Inferior parietal cortex (tissue), 1 donor: ENCODE measurements at regions not wholly inside any gene's neighbourhood (a gene's known extent, or its start where the extent isn't known, plus 50 kb on each side); places are given as distances from the start of the nearest gene placed in this dataset.
"Not testable (repeated sequence)": the region's sequence is repeated elsewhere in the genome, so short reads cannot be mapped to it uniquely, and the experiment has no call there.

ENCODE experiments used
- DNase-seq: peaks from one replicate; pipeline ENCODE4 v3.0.0-alpha.2; 2016; ENCODE audit errors: extremely low spot score

DNA sequence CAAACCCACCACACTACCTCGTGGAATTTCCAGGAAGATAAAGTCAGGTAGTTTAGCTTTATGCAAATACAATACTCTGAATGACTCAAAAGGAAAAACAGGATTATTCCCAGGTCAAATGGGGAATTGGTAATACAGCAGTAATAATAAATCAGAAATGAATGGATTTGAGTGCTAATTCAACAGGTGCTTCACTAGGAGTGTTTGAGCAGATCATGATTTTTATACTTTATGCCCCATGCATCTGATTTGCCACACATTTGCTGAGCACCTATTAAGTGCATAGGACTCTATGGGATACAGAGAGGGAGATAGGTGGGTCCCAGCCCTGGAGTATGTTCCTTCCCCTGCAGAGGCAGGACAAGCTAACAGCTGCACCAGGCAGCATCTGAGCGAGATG, 381.4 kb upstream of the PODXL start:
- DNase-seq = no peak

DNA sequence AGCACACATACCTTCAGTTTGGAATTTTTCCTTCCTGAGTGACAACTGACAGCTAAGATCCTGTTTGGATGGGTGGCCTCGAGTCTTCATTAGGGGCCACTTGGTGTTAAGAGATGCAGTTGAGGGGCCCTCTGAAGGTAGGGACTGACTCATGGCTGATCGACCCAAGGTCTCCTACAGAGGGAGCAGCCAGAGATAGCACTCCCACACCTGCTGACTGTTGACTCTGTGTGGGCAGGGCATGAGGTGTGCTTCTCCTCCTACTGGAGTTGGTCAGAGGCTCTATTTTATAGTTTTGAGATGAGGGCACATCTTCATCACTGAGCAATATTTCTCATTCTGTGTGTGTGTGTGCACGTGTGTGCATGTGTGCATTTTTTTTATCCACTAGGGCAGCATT, 378.8 kb upstream of the PODXL start:
- no peak for DNase-seq

DNA sequence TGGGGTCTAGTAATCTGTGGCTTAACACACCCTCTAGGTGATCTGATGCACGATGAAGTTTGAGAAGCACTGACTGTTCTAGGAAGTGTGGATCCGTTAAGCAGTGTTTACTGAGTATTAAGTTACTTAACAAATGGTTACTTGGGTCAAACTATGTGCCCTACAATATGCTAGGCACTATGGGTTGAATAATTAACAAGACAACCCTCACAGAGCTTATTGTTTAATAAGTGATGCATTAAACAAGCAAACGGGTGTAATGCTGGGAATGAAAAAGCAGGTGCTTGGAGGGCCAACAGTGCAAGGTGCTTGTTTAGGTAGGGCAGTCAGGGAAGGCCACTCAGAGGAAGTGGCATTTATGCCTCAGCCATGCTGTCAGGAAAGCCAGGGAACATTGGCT, 378.0 kb upstream of the PODXL start:
- no peak for DNase-seq

DNA sequence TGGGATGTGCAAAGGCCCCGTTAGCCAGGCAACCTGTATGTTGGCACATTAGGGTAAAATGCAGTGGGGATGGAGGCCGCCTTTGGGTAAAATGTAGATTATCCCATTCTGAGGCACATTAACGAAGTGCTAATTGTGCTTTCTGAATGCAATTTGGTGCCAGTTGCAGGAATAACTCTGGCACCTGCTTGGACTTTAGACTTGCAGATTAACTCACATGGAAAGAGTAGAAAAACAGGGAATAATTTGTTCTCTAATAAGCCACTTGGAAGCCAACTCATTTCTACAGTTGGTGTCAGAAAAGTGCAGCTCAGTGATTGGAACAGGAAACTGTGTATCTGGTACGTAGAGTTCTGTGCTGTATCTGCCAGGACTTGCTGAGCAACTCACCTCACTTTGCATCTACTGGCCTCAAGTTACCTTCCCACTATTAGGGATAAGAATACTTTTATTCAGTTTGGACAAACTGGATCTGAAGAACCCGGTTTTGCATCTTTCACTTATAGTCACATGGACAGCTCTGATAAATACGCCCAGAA, 377.4 kb upstream of the PODXL start:
- no peak for DNase-seq

DNA sequence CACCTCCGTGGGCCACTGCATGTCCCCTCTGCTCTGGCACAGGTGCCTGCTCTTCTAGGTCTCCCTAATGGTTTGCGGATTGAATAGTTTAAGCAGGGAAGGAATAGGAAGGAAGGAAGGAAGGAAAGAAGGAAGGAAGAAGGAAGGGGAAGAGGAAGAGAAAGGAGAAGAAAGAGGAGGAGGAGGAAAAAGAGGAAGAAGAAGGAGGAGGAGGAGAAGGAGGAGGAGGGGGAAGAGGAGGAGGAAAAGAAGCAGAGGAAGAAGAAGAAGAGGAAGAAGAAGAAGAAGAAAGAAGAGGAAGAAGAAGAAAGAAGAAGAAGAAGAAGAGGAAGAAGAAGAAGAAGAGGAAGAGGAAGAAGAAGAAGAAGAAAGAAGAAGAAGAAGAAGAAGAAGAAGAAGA, 376.8 kb upstream of the PODXL start:
- not testable (repeated sequence) for DNase-seq

DNA sequence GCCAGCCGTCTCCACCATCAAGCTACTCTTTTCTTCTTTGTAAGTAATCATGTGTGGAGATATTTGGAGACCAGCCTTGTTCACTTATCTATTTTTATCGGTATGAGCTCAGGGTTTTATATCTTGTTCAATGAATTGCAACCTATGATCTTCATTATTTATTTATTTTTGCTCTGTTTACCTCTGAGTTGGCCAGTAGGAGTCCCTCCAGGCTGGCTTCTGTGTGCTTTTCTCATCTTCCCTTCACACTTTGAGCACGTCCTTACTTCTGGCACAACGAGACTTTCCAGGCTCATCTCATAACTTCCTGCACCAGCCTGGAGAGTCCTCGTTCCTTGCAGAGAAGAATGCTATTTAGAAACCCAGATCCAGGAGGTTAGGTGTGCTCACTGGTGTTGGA, 375.8 kb upstream of the PODXL start:
- DNase-seq = no peak

DNA sequence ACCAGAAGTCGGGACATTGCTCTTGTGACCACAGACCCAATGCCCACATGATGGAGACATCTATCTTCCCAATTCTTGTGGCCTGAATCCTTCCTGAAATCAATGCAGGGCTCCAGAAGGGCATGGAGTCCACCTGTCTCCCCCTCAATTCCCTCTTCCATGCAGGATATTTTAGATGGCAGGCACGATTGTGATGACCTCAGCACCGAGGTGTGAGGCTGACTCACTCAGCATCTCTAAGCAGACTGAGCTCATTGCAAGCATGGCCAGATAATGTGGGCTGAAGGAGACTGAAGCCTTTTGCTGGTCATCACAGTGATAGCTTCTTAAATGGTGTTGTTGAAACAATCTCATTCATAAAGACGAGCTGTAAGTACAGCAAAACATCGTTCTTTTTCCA, 374.9 kb upstream of the PODXL start:
- no peak for DNase-seq

DNA sequence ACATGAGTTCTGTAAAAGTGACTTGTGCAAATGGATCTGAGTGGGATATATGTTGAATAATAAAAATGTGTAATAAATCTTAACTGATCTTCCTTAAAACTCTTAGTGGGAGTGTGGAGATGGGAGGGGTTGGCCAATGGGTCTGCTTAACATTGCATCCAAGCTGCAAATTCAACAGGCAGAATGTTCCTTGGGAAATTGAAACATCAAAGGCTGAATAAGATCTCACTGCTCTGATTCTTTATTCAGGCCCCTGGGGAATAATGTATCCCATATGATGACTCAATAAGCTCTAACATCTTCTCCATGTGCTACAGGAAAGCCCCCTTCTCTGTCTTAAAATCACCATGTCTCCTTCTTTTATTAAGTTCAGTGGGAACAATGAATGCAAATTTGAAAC, 373.2 kb upstream of the PODXL start:
- DNase-seq = no peak

DNA sequence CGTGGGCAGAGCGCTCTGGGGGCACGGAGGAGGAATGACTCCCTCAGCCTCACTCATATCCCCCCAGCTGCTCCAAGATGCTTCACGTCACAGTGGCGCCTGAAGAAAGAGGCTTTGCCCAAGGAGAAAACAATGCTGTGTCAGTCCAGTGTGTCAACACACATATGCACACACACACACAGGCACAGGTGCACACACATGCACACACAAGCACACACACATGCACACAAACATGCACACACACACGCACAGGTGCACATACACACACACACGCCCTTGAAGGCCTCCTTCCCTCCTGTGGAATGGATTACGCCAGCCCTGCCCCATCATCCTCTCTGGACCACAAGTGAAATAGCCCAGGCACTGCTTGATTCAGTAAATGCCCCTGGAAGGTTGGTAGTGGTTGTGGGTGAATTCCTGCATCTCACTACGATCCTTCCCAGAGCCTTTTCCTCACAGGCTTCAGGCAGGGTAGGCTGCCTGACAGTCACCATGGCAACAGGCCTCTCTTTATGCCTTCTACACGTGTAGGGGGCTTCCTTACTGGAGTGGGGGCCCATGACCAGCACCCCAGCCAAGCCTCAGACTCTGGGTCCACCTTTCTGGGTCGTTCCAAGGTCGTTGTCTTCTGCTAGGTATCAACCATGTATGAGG, 371.5 kb upstream of the PODXL start:
- DNase-seq = no peak

DNA sequence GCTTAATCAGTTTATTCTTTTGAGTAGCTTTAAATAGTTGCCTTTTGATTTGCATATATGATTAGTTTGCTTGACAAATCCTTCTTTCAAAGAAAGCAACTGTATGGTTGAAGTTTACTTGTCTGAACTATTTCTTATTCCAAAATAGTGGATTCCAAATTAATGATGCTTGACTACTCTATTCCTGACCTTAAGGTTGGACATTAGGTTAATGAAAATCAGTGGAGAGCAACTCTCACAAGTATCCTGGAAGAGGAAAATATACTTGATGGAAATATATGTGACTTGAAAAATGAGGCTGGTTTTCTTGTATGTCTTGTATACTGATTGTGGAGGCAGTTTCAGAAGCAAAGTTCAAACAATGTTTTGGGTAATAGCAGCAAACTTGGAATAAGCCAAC, 369.2 kb upstream of the PODXL start:
- DNase-seq = no peak

DNA sequence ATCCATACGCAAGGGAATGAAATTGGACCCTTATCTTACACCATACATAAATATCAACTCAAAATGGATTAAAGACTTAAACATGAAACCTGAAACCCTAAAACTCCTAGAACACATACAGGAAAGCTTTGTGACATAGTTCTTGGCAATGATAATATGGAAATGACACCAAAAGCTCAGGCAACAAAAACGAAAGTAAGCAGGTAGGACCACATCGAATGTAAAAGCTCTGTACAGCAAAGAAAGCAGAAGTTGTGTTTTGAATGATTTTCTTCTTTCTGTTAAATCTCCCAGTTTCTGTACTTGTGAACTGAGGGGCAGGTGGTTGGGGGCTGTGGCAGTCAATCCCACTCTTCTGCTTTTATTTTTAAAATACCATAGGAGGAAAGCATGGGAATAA, 368.4 kb upstream of the PODXL start:
- no peak for DNase-seq

DNA sequence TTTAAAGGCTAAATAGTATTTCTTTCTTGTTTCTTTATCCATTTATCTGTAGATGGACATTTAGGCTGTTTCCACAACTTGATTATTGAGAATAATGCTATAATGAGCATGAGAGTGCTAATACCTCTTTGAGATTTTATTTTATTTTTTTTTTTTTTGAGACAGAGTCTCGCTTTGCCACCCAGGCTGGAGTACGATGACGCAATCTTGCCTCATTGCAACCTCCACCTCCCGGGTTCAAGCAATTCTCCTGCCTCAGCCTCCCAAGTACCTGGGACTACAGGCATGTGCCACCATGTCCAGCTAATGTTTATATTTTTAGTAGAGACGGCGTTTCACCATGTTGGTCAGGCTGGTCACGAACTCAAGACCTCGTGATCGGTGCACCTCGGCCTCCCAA, 366.5 kb upstream of the PODXL start:
- DNase-seq = not testable (repeated sequence)

DNA sequence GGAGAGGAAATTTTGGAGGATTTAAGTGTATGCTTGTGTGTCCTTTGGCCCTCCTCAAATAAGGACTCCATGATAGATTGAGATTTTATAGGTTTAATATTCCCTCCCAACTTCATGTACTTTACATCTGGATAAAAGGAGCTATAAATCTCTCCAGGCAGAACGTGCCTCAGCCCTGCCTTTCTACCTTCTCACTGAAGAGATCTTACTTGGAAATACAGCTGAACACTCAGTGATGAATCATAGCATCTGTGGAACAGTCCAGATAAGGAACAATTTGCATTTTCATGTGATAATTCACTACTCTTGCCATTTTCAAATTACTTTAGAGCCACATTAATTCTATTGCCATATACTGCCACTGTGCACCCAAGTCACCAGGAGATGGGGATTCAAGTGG, 364.6 kb upstream of the PODXL start:
- no peak for DNase-seq

DNA sequence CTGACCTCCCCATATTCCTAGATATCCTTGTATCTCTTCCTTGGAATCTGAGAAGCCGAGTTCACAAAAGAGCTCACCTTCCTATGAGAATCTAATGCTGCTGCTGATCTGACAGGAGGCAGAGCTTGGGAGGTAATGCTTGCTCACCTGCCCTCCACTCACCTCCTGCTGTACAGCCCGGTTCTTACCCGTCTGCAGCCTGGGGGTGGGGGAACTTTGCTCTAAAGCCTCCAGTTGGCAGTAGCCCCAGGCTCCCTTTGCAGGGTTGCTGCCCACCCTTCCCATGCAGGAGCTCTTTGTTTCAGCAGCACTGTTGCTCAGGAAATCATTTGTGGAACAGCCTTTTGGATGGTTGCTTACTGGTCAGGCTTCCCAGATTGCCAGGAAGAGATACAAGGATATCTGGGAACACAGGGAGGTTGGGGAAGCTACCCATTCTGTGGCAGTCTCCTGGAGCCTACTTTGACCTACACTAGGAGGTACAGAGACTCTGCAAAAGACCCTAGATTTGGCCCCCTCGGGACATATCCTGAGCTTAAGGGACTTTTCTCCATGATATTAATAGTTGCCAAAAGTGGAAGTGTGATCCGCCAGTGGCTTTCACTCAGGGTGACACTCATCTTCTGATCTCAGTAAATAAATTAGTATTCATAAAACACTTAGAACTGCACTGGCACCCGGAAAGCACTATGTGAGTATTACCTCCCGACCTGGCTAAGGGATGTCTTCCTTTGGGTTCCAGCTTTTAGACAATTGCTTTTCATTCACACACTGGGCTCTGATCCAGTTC, 363.7 kb upstream of the PODXL start:
- no peak for DNase-seq

DNA sequence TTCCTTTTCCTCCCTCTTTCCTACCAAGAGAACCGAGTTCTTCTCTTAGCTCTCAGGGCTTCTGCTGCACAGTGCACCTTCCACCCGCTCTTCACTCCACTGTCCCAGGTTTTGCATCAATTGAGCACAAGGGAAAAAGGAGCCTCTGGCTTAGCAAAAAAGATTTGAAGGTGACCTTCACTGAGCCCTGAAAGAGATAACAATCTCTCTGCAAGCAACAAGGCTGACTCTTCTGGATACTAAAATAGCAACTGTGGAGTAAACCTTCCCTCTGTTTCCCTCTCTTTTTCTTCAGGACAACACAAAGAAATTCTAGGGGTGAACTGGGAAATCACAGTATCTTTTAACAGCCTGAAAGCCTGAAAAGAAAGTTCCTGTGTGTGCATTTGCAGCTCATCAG, 354.7 kb upstream of the PODXL start:
- no peak for DNase-seq

DNA sequence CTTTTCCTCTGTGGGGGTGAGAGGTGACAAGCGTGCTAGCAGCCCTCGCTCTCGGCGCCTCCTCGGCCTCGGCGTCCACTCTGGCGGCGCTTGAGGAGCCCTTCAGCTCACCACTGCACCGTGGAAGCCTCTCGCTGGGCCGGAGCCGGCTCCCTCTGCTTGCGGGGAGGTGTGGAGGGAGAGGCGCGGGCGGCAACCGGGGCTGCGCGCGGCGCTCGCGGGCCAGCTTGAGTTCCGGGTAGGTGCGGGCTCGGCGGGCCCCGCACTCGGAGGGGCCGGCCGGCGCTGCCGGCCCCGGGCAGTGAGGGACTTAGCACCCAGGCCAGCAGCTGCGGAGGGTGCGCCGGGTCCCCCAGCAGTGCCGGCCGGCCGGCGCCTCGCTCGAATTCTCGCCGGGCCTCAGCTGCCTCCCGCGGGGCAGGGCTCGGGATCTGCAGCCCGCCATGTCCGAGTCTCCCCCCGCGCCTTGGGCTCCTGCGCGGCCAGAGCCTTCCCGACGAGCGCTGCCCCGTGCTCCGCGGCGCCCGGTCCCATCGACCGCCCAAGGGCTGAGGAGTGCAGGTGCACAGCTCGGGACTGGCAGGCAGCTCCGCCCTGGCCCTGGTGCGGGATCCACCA, 352.8 kb upstream of the PODXL start:
- no peak for DNase-seq

DNA sequence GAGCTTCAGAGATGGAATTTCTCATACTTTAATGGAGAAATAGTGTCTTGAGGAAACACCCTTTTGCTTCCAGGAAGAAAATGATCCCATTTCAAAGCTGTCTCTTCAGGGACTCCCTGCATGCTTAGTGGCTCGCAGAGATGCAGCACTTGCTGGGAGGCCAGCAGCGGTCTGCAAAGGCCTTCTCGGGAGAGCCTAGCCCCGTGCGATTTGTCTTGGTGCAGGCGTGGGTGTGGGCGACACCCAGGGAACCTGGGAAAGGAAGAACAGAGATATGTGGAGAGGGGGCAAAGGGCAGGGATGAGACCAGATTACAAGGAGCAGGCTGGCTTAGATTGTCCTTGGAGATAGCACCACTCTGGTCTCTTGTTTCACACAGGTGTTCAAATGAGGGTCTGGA, 352.3 kb upstream of the PODXL start:
- no peak for DNase-seq

DNA sequence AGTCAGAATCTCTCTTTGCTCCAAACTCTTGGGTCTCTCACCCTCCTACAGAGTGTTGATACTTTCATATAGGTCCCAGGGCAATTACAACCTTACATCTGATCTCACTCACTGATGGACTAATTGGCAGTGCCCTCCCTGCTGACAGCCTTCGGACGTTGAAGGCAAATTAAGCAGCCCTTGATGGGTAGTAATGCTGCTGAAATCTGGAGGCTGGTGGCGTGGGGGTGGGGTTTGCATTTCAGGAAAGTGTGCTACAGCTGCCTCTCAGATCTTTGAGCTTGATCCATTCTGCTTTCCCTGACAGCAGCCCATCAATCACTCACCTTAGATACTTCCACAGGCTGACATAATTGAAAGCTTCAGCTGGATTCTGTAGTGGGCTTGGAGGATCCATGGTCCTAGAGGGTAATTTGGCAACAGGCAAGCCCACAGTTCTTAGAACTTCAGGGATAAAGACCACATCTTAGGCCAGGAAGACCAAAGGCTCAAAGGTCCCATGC, 349.1 kb upstream of the PODXL start:
- DNase-seq = no peak

DNA sequence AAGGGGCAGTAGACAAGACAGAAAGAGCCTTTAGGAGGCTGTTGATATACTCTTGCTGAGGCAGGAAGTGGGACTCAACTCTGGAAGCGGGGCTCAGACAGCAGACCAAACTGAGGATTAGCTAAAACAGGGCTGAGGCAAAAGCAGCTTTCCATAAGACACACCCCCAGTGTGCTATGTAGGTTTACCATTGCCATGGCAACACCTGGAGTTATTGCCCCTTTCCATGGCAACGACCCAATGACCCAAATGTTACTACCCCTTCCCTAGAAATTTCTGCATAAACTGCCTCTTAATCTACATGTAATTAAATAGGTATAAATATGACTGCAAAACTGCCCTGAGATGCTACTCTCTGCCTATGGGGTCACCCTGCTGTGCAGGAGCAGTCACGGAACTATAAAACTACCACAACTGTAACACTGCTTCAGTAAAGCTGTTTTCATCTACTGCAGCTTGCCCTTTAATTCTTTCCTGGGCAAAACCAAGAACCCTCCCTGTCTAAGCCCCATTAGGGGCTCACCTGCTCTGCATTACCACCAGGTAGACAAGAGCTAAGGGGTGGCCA, 348.4 kb upstream of the PODXL start:
- no peak for DNase-seq

DNA sequence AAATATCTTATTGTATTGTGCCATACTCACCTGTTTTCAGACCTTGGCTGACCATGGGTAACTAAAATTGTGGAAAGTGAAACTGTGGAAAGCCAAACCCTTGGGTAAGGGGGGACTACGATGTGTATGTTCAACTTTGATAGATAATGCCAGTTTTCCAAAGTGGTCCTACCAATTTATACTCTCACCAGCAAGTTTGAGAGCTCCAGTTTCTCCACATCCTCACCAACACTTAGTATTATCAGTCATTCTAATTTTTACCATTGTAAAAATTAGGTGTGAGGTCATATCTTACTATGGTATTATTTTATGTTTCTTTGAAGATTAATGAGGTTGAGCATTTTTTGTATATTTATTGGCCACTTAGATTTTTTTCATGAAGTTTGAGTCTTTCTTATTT, 346.9 kb upstream of the PODXL start:
- DNase-seq = no peak

DNA sequence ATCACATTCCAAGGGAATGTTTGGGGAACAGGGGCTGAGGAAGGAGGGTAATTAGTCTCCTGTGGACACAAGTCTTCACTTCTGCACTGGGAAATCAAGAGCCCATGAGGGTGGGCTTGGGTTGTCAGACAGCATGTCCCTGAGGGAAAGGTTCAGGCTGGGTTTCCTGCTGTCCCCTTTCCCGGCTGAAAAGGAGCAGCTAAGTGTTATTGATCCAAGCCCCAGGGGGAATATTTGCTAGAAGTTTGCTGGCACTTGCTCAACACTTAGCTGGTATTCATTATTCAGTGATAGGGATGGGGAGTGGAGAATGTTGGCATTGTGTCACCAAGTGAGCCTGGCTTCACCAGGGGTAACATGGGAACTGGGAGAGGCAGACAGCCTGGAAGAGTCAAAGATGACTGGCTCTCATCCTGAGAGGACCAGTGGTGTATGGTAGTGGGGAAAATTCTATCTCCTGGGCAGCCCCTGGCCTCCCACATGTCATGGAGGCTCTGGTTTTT, 344.4 kb upstream of the PODXL start:
- DNase-seq = no peak
